IMR-90 (cell line): ENCODE measurements at regions not wholly inside any gene's neighbourhood (a gene's known extent, or its start where the extent isn't known, plus 50 kb on each side); places are given as distances from the start of the nearest gene placed in this dataset.

Experiments
- ATAC-seq: fragments of 200-7000 bp; cut with Tn5 transposase; 2 replicates; pipeline ENCODE4 v1.9.1; 2020; ENCODE audit warnings: low read depth, mild to moderate bottlenecking, moderate library complexity
- BruUV-seq: library from RNA; stranded (reverse); fragments of 400-500 nt; replicated peaks from 2 replicates; lab custom pipeline; 2021; lab: Mats Ljungman, UMichigan
- CTCF ChIA-PET: fragments of 300-600 bp; formaldehyde crosslinking; extraction: SDS; loops from one replicate; lab custom pipeline; 2021; ENCODE audit warnings: antibody characterized with exemption; lab: Yijun Ruan, JAX
- POLR2A ChIA-PET: fragments of 300-600 bp; sonication (Branson Sonifier 250); formaldehyde crosslinking; loops from one replicate; lab custom pipeline; 2022; ENCODE audit warnings: antibody characterized with exemption; ENCODE audit not compliant: unreplicated experiment; lab: Charles Lee
- DNase-seq: peaks from one replicate; pipeline ENCODE4 v3.0.0; 2013
- H2AFZ ChIP-seq: replicated peaks from 2 replicates; pipeline ENCODE3; 2013; ENCODE audit warnings: low read length, mild to moderate bottlenecking; ENCODE audit not compliant: poor library complexity
- H2AK5ac ChIP-seq: 2 replicates; pipeline ENCODE4 v1.6.1; 2013; ENCODE audit warnings: low read depth, low read length, inconsistent platforms
- H2AK9ac ChIP-seq: replicated peaks from 2 replicates; pipeline ENCODE3; 2013; ENCODE audit warnings: mild to moderate bottlenecking, low read depth, low read length, moderate library complexity; ENCODE audit not compliant: poor library complexity
- H2BK120ac ChIP-seq: 2 replicates; pipeline ENCODE4 v1.6.1; 2013; ENCODE audit warnings: low read depth, low read length, inconsistent platforms
- H2BK15ac ChIP-seq: 3 replicates; pipeline ENCODE4 v1.6.1; 2013; ENCODE audit warnings: low read depth, low read length, inconsistent platforms
- H2BK20ac ChIP-seq: 2 replicates; pipeline ENCODE4 v1.6.1; 2013; ENCODE audit warnings: low read depth, mild to moderate bottlenecking, inconsistent platforms, low read length, moderate library complexity
- H2BK5ac ChIP-seq: 2 replicates; pipeline ENCODE4 v1.6.1; 2013; ENCODE audit warnings: mild to moderate bottlenecking, low read depth, low read length, inconsistent platforms; ENCODE audit not compliant: poor library complexity, severe bottlenecking
- H3K14ac ChIP-seq: replicated peaks from 2 replicates; pipeline ENCODE4 v1.6.1; 2013; ENCODE audit warnings: low read depth, low read length, inconsistent platforms
- H3K18ac ChIP-seq: 2 replicates; pipeline ENCODE4 v1.6.1; 2013; ENCODE audit warnings: low read depth, low read length, control low read depth
- H3K23ac ChIP-seq: 2 replicates; pipeline ENCODE4 v1.6.1; 2013; ENCODE audit warnings: low read depth, low read length, inconsistent platforms
- H3K27ac ChIP-seq: 2 replicates; pipeline ENCODE4 v1.5.1; 2013; ENCODE audit warnings: mild to moderate bottlenecking, control low read depth, low read length; ENCODE audit not compliant: insufficient read depth
- H3K27me3 ChIP-seq: 2 replicates; pipeline ENCODE4 v1.6.1; 2013; ENCODE audit warnings: low read length; ENCODE audit not compliant: control insufficient read depth, insufficient read depth
- H3K36me3 ChIP-seq: 2 replicates; pipeline ENCODE4 v1.6.1; 2013; ENCODE audit warnings: low read length, mixed read lengths; ENCODE audit not compliant: control insufficient read depth, insufficient read depth
- H3K4ac ChIP-seq: 2 replicates; pipeline ENCODE4 v1.6.1; 2013; ENCODE audit warnings: low read depth, low read length, inconsistent platforms
- H3K4me1 ChIP-seq: 2 replicates; pipeline ENCODE4 v1.6.1; 2013; ENCODE audit warnings: low read length, mixed read lengths; ENCODE audit not compliant: control insufficient read depth, insufficient read depth
- H3K4me2 ChIP-seq: 2 replicates; pipeline ENCODE4 v1.6.1; 2013; ENCODE audit warnings: low read depth, mild to moderate bottlenecking, control low read depth, low read length, moderate library complexity
- H3K4me3 ChIP-seq: 2 replicates; pipeline ENCODE4 v1.5.1; 2013; ENCODE audit warnings: low read depth, mild to moderate bottlenecking, control low read depth, low read length, moderate library complexity; ENCODE audit not compliant: insufficient read depth
- H3K56ac ChIP-seq: 2 replicates; pipeline ENCODE4 v1.6.1; 2013; ENCODE audit warnings: low read length, inconsistent platforms; ENCODE audit not compliant: insufficient read depth; ENCODE audit errors: extremely low read depth
- H3K79me1 ChIP-seq, 2 experiments: 2 replicates each; pipeline ENCODE4 v1.6.1; 2013; ENCODE audit warnings: low read length in 2 of 2, inconsistent platforms in 1 of 2, low read depth in 1 of 2
- H3K9ac ChIP-seq: 2 replicates; pipeline ENCODE4 v1.6.1; 2013; ENCODE audit warnings: low read depth, low read length, control low read depth
- H3K9me1 ChIP-seq: 2 replicates; pipeline ENCODE4 v1.6.1; 2013; ENCODE audit warnings: low read length, inconsistent platforms; ENCODE audit not compliant: insufficient read depth
- H3K9me3 ChIP-seq: 2 replicates; pipeline ENCODE4 v1.6.1; 2013; ENCODE audit warnings: low read length; ENCODE audit not compliant: control insufficient read depth, insufficient read depth
- H4K20me1 ChIP-seq: 2 replicates; pipeline ENCODE4 v1.6.1; 2013; ENCODE audit warnings: low read length, inconsistent platforms; ENCODE audit not compliant: insufficient read depth
- H4K5ac ChIP-seq: 2 replicates; pipeline ENCODE4 v1.6.1; 2013; ENCODE audit warnings: mild to moderate bottlenecking, low read depth, low read length, control low read depth
- H4K8ac ChIP-seq, 2 experiments: 2 replicates each; pipeline ENCODE4 v1.6.1; 2013; ENCODE audit warnings: low read depth in 2 of 2, low read length in 2 of 2, control low read depth in 1 of 2, inconsistent platforms in 1 of 2
- H4K91ac ChIP-seq: 2 replicates; pipeline ENCODE4 v1.6.1; 2013; ENCODE audit warnings: low read depth, low read length, inconsistent platforms; ENCODE audit not compliant: insufficient read depth
- BHLHE40 ChIP-seq: fragments of 150-350 bp; IDR thresholded peaks from 2 replicates; pipeline ENCODE4 v1.6.1; 2016; ENCODE audit warnings: mild to moderate bottlenecking, low read depth, low read length
- CEBPB ChIP-seq: IDR thresholded peaks from 2 replicates; pipeline ENCODE4 v1.6.1; 2012; ENCODE audit warnings: low read depth, low read length, improper control_type of control experiment
- CHD1 ChIP-seq: IDR thresholded peaks from 2 replicates; pipeline ENCODE4 v1.6.1; 2012; ENCODE audit warnings: low read depth, low read length, improper control_type of control experiment
- CTCF ChIP-seq: conservative IDR thresholded peaks from 2 replicates; pipeline ENCODE4 v1.5.1; 2012; ENCODE audit warnings: mild to moderate bottlenecking, low read depth, low read length, improper control_type of control experiment
- ELK1 ChIP-seq: fragments of 150-350 bp; IDR thresholded peaks from 2 replicates; pipeline ENCODE4 v1.6.1; 2016; ENCODE audit warnings: low read depth, mild to moderate bottlenecking, low read length, moderate library complexity, borderline replicate concordance
- FOS ChIP-seq: fragments of 150-350 bp; IDR thresholded peaks from 2 replicates; pipeline ENCODE4 v1.6.1; 2016; ENCODE audit warnings: low read depth, low read length
- MAFK ChIP-seq: IDR thresholded peaks from 2 replicates; pipeline ENCODE4 v1.6.1; 2012; ENCODE audit warnings: low read depth, low read length, improper control_type of control experiment
- MAZ ChIP-seq: IDR thresholded peaks from 2 replicates; pipeline ENCODE4 v1.6.1; 2012; ENCODE audit warnings: low read depth, mild to moderate bottlenecking, low read length, improper control_type of control experiment, moderate library complexity, borderline replicate concordance
- MXI1 ChIP-seq: IDR thresholded peaks from 2 replicates; pipeline ENCODE4 v1.6.1; 2012; ENCODE audit warnings: low read depth, mild to moderate bottlenecking, low read length, moderate library complexity, borderline replicate concordance
- NFE2L2 ChIP-seq: fragments of 150-350 bp; IDR thresholded peaks from 2 replicates; pipeline ENCODE4 v1.6.1; 2016; ENCODE audit warnings: low read depth, mild to moderate bottlenecking, low read length
- POLR2A ChIP-seq: IDR thresholded peaks from 2 replicates; pipeline ENCODE4 v1.6.1; 2012; ENCODE audit warnings: mild to moderate bottlenecking, low read depth, low read length
- RAD21 ChIP-seq: IDR thresholded peaks from 2 replicates; pipeline ENCODE4 v1.6.1; 2012; ENCODE audit warnings: low read length, improper control_type of control experiment
- RCOR1 ChIP-seq: IDR thresholded peaks from 2 replicates; pipeline ENCODE4 v1.6.1; 2012; ENCODE audit warnings: mild to moderate bottlenecking, low read length, improper control_type of control experiment; ENCODE audit not compliant: insufficient replicate concordance
- RFX5 ChIP-seq: IDR thresholded peaks from 2 replicates; pipeline ENCODE4 v1.8.0; 2012; ENCODE audit warnings: low read depth, mild to moderate bottlenecking, low read length, moderate library complexity
- SMC3 ChIP-seq: fragments of 150-350 bp; IDR thresholded peaks from 2 replicates; pipeline ENCODE4 v1.6.1; 2016; ENCODE audit warnings: low read depth, mild to moderate bottlenecking, antibody characterized with exemption, low read length, moderate library complexity
- USF2 ChIP-seq: fragments of 150-350 bp; IDR thresholded peaks from 2 replicates; pipeline ENCODE4 v1.6.1; 2017; ENCODE audit warnings: mild to moderate bottlenecking, antibody characterized with exemption, low read length, low read depth
- WGBS, 2 experiments: methylation state at CpG; one replicate each; pipeline versions ENCODE4 v1.1.5 to v1.1.7; 2013; ENCODE audit warnings: missing lambda C conversion rate in 2 of 2; ENCODE audit not compliant: insufficient read length in 1 of 2; ENCODE audit errors: extremely low coverage in 2 of 2; 5-methylcytosine and 5-hydroxymethylcytosine counted together
- dilution Hi-C: fragments of 300-500 bp; cut with HindIII; formaldehyde crosslinking; loops from one replicate; pipeline ENCODE4 v1.14.3; 2018; ENCODE audit warnings: low sequenced_read_pairs; ENCODE audit not compliant: unreplicated experiment
- in situ Hi-C: fragments of 300-500 bp; cut with MboI; formaldehyde crosslinking; loops from 3 replicates; pipeline ENCODE4 v1.14.3; 2019; ENCODE audit warnings: low sequenced_read_pairs, inconsistent platforms, mixed read lengths
- intact Hi-C: fragments of 100-400 bp; cut with micrococcal nuclease; formaldehyde crosslinking; loops from 2 replicates; pipeline ENCODE4 v1.10.0; 2022

- no peak for TF ChIP-seq MAZ
- no peak for TF ChIP-seq BHLHE40
- no peak for TF ChIP-seq POLR2A
- TF ChIP-seq NFE2L2: no peak
- TF ChIP-seq USF2: no peak
- TF ChIP-seq RFX5: no peak
- TF ChIP-seq MXI1: no peak
- no peak for TF ChIP-seq RCOR1
- no peak for TF ChIP-seq SMC3
- TF ChIP-seq ELK1: no peak
- no peak for TF ChIP-seq CTCF
- TF ChIP-seq FOS: no peak
- TF ChIP-seq RAD21: no peak
- no peak for TF ChIP-seq MAFK
- no peak for TF ChIP-seq CEBPB
- TF ChIP-seq CHD1: no peak
- no peak overlapping the region for H2AFZ ChIP-seq
- no peak overlapping the region for H3K56ac ChIP-seq
- WGBS, 2 experiments: no CpG with 5 or more reads among the region's 3 CpGs
- no peaks in the 10 kb centered on the region for H3K79me1 ChIP-seq
- H2AK5ac ChIP-seq: no peak overlapping the region
- in situ Hi-C loops: no loop called here
- H4K20me1 ChIP-seq: no peaks in the 10 kb centered on the region
- no peak overlapping the region for H2BK120ac ChIP-seq
- no peak overlapping the region for H2BK15ac ChIP-seq
- BruUV-seq: no TSS peak
- intact Hi-C loops: no loop called here
- POLR2A ChIA-PET: no interaction called here
- no peak overlapping the region for H2BK5ac ChIP-seq
- no peaks in the 10 kb centered on the region for H3K36me3 ChIP-seq
- no peak overlapping the region for H3K23ac ChIP-seq
- H3K27me3 ChIP-seq: no peaks in the 10 kb centered on the region
- no peak overlapping the region for H3K18ac ChIP-seq
- no peak overlapping the region for H2BK20ac ChIP-seq
- no peak overlapping the region for H4K8ac ChIP-seq
- dilution Hi-C loops: no loop called here
- H3K4me2 ChIP-seq: no peak overlapping the region
- no peak overlapping the region for H3K27ac ChIP-seq
- H3K9me1 ChIP-seq: no peaks in the 10 kb centered on the region
- H3K9ac ChIP-seq: no peak overlapping the region
- H4K5ac ChIP-seq: no peak overlapping the region
- H3K4me3 ChIP-seq: no peak overlapping the region
- H3K14ac ChIP-seq: no peak overlapping the region
- H2AK9ac ChIP-seq: no peak overlapping the region
- DNase-seq (no peak), ATAC-seq (no peak)
- H3K9me3 ChIP-seq: no peaks in the 10 kb centered on the region; the same call in 1 of the 2 replicates
- no peak overlapping the region for H4K91ac ChIP-seq
- H3K4ac ChIP-seq: no peak overlapping the region
- CTCF ChIA-PET: no interaction called here
- H3K4me1 ChIP-seq: no peaks in the 10 kb centered on the region
Measured at GRCh38 chr10:24156686-24157085, 52.3 kb upstream of the KIAA1217 start.
